Thoracic aorta (tissue), 2 donors: ENCODE measurements at regions not wholly inside any gene's neighbourhood (a gene's known extent, or its start where the extent isn't known, plus 50 kb on each side); places are given as distances from the start of the nearest gene placed in this dataset.

Source experiments
- ATAC-seq: fragments of 150-250 bp; one replicate; pipeline ENCODE4 v1.8.0; 2017; ENCODE audit warnings: low read depth; ENCODE audit not compliant: insufficient number of reproducible peaks, low FRiP score
- DNase-seq: peaks from one replicate; pipeline ENCODE4 v3.0.0-alpha.2; 2020; ENCODE audit warnings: low spot score
- H3K27ac ChIP-seq, 2 donors: fragments of 200-600 bp; sonication (generic); 1 replicate in 1 of 2; 2 replicates in 1 of 2; pipeline ENCODE4 v1.5.1; 2016; ENCODE audit warnings: mild to moderate bottlenecking in 2 of 2, moderate library complexity in 2 of 2
- H3K27me3 ChIP-seq: fragments of 200-600 bp; sonication (generic); replicated peaks from 2 replicates; pipeline ENCODE4 v1.6.0; 2016; ENCODE audit warnings: mild to moderate bottlenecking; ENCODE audit not compliant: insufficient read depth
- H3K36me3 ChIP-seq: fragments of 200-600 bp; sonication (generic); one replicate; pipeline ENCODE4 v1.5.1; 2016
- H3K4me1 ChIP-seq, 2 donors: fragments of 200-600 bp; sonication (generic); 1 replicate in 1 of 2; 2 replicates in 1 of 2; pipeline versions ENCODE4 v1.5.1 to v1.6.0; 2016; ENCODE audit warnings: low read depth in 2 of 2, mild to moderate bottlenecking in 1 of 2; ENCODE audit not compliant: control insufficient read depth in 1 of 2
- H3K4me3 ChIP-seq: fragments of 200-600 bp; sonication (generic); 2 replicates; pipeline ENCODE4 v1.5.1; 2016; ENCODE audit warnings: mild to moderate bottlenecking
- H3K9me3 ChIP-seq: fragments of 200-600 bp; sonication (generic); 2 replicates; pipeline ENCODE4 v1.5.1; 2016
- CTCF ChIP-seq: fragments of 200-600 bp; sonication (generic); IDR thresholded peaks from one replicate; pipeline ENCODE4 v1.5.1; 2019; ENCODE audit warnings: antibody characterized with exemption

GRCh38 chr6:120514544-120514943 is 819.7 kb downstream of the TBC1D32 start:
- Histone ChIP-seq H3K27me3 (no peaks in the 10 kb centered on the region), H3K27ac (no peak overlapping the region), H3K4me3 (no peak overlapping the region), H3K36me3 (no peaks in the 10 kb centered on the region), H3K9me3 (no peaks in the 10 kb centered on the region), H3K4me1 (no peaks in the 10 kb centered on the region)
- ATAC-seq, result no peak
- no peak for TF ChIP-seq CTCF
- DNase-seq, result no peak

DNA sequence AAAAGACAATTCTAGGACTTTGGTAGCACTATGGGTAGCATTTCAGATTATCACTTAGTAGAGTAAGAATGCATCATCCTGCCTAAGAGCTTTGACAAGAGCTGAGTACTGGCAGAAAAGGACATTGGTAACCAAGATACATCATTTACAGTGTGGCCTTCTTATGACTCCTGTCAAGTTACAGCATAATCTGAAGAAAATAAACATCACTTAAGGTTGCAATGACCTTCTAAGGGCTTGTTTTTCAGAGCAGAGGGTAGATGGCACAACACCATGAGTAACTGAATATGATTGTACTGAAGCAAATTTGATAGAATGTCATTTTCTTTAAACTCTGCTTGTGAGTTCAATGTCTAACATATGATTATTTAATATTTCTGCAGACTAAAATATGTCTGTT is 822.6 kb downstream of the TBC1D32 start:
- Histone ChIP-seq H3K4me3 (no peak overlapping the region), H3K9me3 (no peaks in the 10 kb centered on the region), H3K4me1 (no peaks in the 10 kb centered on the region), H3K27ac (no peak overlapping the region), H3K27me3 (no peaks in the 10 kb centered on the region), H3K36me3 (no peaks in the 10 kb centered on the region)
- no peak for TF ChIP-seq CTCF
- DNase-seq (no peak), ATAC-seq (no peak)

- no peaks in the 10 kb centered on the region for H3K36me3 ChIP-seq
- no peaks in the 10 kb centered on the region for H3K9me3 ChIP-seq
- no peaks in the 10 kb centered on the region for H3K4me1 ChIP-seq
- DNase-seq (no peak), ATAC-seq (no peak)
- H3K4me3 ChIP-seq, result no peak overlapping the region
- no peak for TF ChIP-seq CTCF
- no peaks in the 10 kb centered on the region for H3K27me3 ChIP-seq
- no peak overlapping the region for H3K27ac ChIP-seq
These were observed 835.6 kb downstream of the TBC1D32 start for GRCh38 chr6:120498711-120499110.

GRCh38 chr6:120496661-120497060 is 837.6 kb downstream of the TBC1D32 start:
- TF ChIP-seq CTCF, result no peak
- Histone ChIP-seq H3K36me3 (no peaks in the 10 kb centered on the region), H3K27me3 (no peaks in the 10 kb centered on the region), H3K27ac (no peak overlapping the region), H3K4me3 (no peak overlapping the region), H3K4me1 (no peaks in the 10 kb centered on the region), H3K9me3 (no peaks in the 10 kb centered on the region)
- DNase-seq (no peak), ATAC-seq (no peak)

DNA sequence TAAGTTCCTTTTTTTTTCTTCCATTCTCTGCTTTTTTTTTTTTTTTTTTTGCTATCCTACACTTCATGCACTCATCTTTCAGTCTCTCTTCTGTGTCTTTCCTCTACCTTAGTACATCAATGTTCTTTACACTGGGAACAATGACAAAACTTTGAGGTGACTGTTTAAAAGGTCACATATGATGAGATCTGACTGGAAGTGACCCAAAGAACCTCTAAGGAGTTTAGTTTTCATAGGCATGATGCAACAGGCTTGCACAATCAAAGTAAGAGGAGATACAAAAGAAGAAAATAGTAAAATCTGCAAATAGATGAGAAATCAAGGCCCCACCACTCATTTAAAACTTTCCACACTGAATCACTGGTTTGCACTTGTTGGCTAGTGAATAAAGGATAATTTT is 840.8 kb downstream of the TBC1D32 start:
- Histone ChIP-seq H3K27ac (no peak overlapping the region), H3K27me3 (no peaks in the 10 kb centered on the region), H3K4me1 (no peaks in the 10 kb centered on the region), H3K4me3 (no peak overlapping the region), H3K36me3 (no peaks in the 10 kb centered on the region), H3K9me3 (no peaks in the 10 kb centered on the region)
- no peak for TF ChIP-seq CTCF
- DNase-seq (no peak), ATAC-seq (no peak)
